GM10266 (cell line): ENCODE measurements at regions not wholly inside any gene's neighbourhood (a gene's known extent, or its start where the extent isn't known, plus 50 kb on each side); places are given as distances from the start of the nearest gene placed in this dataset.
"Not testable (repeated sequence)": the region's sequence is repeated elsewhere in the genome, so short reads cannot be mapped to it uniquely, and the experiment has no call there.

ENCODE experiments used
- DNase-seq: peaks from one replicate; pipeline ENCODE4 v3.0.0; 2012; ENCODE audit errors: extremely low spot score
- CTCF ChIP-seq: IDR thresholded peaks from 2 replicates; pipeline ENCODE4 v1.5.1; 2012; ENCODE audit warnings: mild to moderate bottlenecking, low read depth; ENCODE audit not compliant: control insufficient read depth, insufficient read depth; ENCODE audit errors: missing control alignments

DNA sequence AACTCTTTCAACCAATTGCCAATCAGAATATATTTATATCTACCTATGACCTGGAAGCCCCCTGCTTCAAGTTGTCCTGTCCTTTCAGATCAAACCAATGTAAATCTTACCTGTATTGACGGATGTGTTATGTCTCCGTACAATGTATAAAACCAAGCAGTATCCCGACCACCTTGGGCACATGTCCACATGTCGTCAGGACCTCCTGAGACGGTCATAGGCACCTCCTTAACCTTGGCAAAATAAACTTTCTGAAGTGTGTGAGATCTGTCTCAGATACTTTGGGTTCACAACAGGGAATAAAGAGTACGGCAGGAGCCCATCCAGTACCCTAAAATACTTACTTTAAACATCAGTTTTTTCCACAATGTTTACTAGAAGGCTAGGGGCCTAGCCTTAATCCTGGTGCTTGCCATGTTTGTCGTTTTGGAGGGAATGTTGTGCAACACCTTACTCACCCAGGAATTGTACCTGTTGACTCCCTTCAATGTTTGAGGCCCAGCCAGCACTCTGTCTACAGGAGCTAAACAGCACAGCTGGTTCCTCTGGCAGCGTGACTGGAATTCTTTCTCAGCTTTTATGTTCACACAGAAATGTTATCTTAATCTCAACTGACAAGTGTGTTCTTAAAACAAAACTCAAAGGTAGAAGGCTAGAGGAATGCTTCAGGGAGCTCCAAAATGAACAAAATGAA lies 90.8 kb upstream of the USP25 start:
- DNase-seq = no peak
- no peak for TF ChIP-seq CTCF

DNA sequence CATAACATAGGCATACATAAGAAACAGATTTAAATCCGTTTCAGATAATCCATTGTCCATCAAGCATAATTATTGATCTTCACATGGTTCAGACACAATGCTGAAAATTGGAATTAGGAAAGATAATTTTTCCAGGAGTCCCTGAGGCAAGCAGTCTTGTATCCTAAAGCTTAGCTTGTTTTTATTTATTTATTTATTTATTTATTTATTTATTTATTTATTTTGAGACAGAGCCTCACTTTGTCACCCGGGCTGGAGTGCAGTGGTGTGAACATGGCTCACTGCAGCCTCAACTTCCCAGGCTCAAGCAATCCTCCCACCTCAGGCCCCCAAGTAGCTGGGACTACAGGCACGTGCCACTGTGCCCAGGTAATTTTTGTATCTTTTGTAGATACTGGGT lies 89.7 kb upstream of the USP25 start:
- DNase-seq = not testable (repeated sequence)

- DNase-seq = no peak
- TF ChIP-seq CTCF = no peak
These were observed 85.3 kb upstream of the USP25 start for GRCh38 chr21:15644489-15644888.

- TF ChIP-seq CTCF = no peak
- no peak for DNase-seq
These were observed 84.0 kb upstream of the USP25 start for GRCh38 chr21:15645830-15646229.

GRCh38 chr21:15650735-15651134 lies 79.0 kb upstream of the USP25 start:
- DNase-seq = no peak
- TF ChIP-seq CTCF = no peak

- no peak for DNase-seq
- no peak for TF ChIP-seq CTCF
These were observed 78.6 kb upstream of the USP25 start for GRCh38 chr21:15651172-15651571.

GRCh38 chr21:15653710-15654109 lies 76.1 kb upstream of the USP25 start:
- TF ChIP-seq CTCF = no peak
- DNase-seq = no peak

DNA sequence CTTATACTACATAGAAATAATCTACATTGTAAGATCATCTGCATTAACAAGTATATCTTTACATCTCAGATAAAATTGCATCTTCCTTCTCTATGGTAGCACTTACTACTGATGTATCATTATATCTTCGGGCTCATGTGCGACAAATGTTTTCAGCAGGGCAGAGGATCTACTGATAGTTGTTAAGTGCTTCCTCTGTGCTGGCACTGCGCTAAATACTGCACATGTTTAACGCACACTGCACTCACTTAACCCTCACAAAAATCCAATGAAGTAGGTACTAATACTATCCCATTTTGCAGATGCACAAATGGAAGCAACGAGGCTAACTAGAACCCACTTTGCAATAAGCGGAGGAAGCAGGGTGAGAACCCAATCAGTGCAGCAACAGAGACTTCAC lies 75.6 kb upstream of the USP25 start:
- no peak for DNase-seq
- no peak for TF ChIP-seq CTCF
